ENCODE measurements at regions not wholly inside any gene's neighbourhood (a gene's known extent, or its start where the extent isn't known, plus 50 kb on each side); places are given as distances from the start of the nearest gene placed in this dataset.

- no peak for TF ChIP-seq CTCF (IDR thresholded peaks at IDR 0.05; ENCODE audit: unreplicated experiment)
- H3K27ac Mint-ChIP-seq: no peak overlapping the region
- H3K27me3 Mint-ChIP-seq: no peaks in the 10 kb centered on the region
- peaks cover 14% of the 10 kb centered on the region for H3K36me3 Mint-ChIP-seq (ENCODE audit: insufficient read depth)
- DNase-seq (ENCODE audit: low spot score, unreplicated experiment): no peak
- H3K4me3 Mint-ChIP-seq (ENCODE audit: low read depth): no peak overlapping the region
- H3K9me3 Mint-ChIP-seq (ENCODE audit: low read depth): no peaks in the 10 kb centered on the region
- H3K4me1 Mint-ChIP-seq (ENCODE audit: low read depth): no peaks in the 10 kb centered on the region
Observed at GRCh38 chr14:101045511-101045910, 142.0 kb upstream of the RTL1 start.

GRCh38 chr14:101046071-101046470 lies 142.5 kb upstream of the RTL1 start:
- H3K27ac Mint-ChIP-seq: no peak overlapping the region
- no peaks in the 10 kb centered on the region for H3K9me3 Mint-ChIP-seq (ENCODE audit: low read depth)
- no peak for DNase-seq (ENCODE audit: low spot score, unreplicated experiment)
- peaks cover 13% of the 10 kb centered on the region for H3K36me3 Mint-ChIP-seq (ENCODE audit: insufficient read depth)
- TF ChIP-seq CTCF (IDR thresholded peaks at IDR 0.05; ENCODE audit: unreplicated experiment): no peak
- H3K27me3 Mint-ChIP-seq: no peaks in the 10 kb centered on the region
- H3K4me1 Mint-ChIP-seq (ENCODE audit: low read depth): no peaks in the 10 kb centered on the region
- no peak overlapping the region for H3K4me3 Mint-ChIP-seq (ENCODE audit: low read depth)

- no peak for DNase-seq (ENCODE audit: low spot score, unreplicated experiment)
- Mint-ChIP-seq H3K27ac (no peak overlapping the region), H3K36me3 (ENCODE audit: insufficient read depth) (peaks cover 13% of the 10 kb centered on the region), H3K4me1 (ENCODE audit: low read depth) (no peaks in the 10 kb centered on the region), H3K27me3 (no peaks in the 10 kb centered on the region), H3K4me3 (ENCODE audit: low read depth) (no peak overlapping the region), H3K9me3 (ENCODE audit: low read depth) (no peaks in the 10 kb centered on the region)
- TF ChIP-seq CTCF (IDR thresholded peaks at IDR 0.05; ENCODE audit: unreplicated experiment): no peak
Observed at GRCh38 chr14:101047326-101047725, 143.8 kb upstream of the RTL1 start.

- H3K9me3 Mint-ChIP-seq (ENCODE audit: low read depth): no peaks in the 10 kb centered on the region
- H3K4me3 Mint-ChIP-seq (ENCODE audit: low read depth): no peak overlapping the region
- no peak for DNase-seq (ENCODE audit: low spot score, unreplicated experiment)
- no peaks in the 10 kb centered on the region for H3K27me3 Mint-ChIP-seq
- H3K36me3 Mint-ChIP-seq (ENCODE audit: insufficient read depth): peaks cover 14% of the 10 kb centered on the region
- no peak for TF ChIP-seq CTCF (IDR thresholded peaks at IDR 0.05; ENCODE audit: unreplicated experiment)
- no peak overlapping the region for H3K27ac Mint-ChIP-seq
- H3K4me1 Mint-ChIP-seq (ENCODE audit: low read depth): no peaks in the 10 kb centered on the region
Observed at GRCh38 chr14:101048766-101049165, 145.2 kb upstream of the RTL1 start.

- TF ChIP-seq CTCF (IDR thresholded peaks at IDR 0.05; ENCODE audit: unreplicated experiment): no peak
- H3K9me3 Mint-ChIP-seq (ENCODE audit: low read depth): no peaks in the 10 kb centered on the region
- H3K4me1 Mint-ChIP-seq (ENCODE audit: low read depth): no peaks in the 10 kb centered on the region
- H3K36me3 Mint-ChIP-seq (ENCODE audit: insufficient read depth): peaks cover 14% of the 10 kb centered on the region
- H3K4me3 Mint-ChIP-seq (ENCODE audit: low read depth): no peak overlapping the region
- no peak for DNase-seq (ENCODE audit: low spot score, unreplicated experiment)
- H3K27me3 Mint-ChIP-seq: no peaks in the 10 kb centered on the region
- no peak overlapping the region for H3K27ac Mint-ChIP-seq
Observed at GRCh38 chr14:101049511-101049910, 146.0 kb upstream of the RTL1 start.

All from progenitor cell of endocrine pancreas (in vitro differentiated cells).